NCI-H2227 (cell line): ENCODE measurements at regions not wholly inside any gene's neighbourhood (a gene's known extent, or its start where the extent isn't known, plus 50 kb on each side); places are given as distances from the start of the nearest gene placed in this dataset.

ENCODE experiments used
- DNase-seq: peaks from one replicate; lab custom pipeline; 2025; ENCODE audit not compliant: unreplicated experiment; lab: John Stamatoyannopoulos, UW

- no peak for DNase-seq
These were observed 84.9 kb upstream of the C21orf91 start for GRCh38 chr21:17903929-17904639.

DNA sequence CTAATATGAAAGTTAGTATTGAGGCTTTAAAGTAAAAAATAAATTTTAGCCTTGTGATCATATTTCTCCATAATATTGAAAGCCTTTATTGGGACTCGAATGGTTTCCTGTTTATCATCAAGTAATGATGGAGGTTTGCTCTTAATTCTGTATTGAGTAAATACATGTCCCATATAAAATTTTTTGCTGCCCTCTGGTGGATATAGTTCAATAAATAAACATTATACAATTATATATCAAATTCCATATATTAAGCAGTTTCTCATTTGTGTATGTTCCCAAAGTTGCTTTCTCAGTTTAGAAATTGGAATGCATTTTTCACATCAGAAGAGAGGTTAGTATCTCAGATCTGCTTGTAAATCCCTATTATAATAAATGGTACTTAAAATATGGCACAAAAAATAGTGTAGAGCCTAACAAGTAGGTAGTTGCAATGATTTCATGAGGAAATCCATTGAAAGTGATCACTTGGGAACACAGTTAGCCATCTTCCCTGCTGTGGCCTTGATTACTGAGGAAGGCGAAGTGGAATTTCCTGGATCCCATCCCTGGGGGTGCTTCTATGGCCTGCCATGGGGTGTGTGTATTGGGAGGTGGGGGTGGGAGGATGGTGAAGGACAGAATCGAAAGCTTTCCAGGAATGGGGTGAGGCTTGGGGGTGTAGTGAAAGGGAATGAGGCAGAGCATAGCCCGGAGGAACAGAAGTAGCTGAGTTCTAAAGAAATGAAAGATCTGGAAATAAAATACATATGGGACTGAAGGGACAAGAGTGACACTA is 84.1 kb upstream of the C21orf91 start:
- peak; percentile 53 for DNase-seq

GRCh38 chr21:17901458-17902079 is 82.4 kb upstream of the C21orf91 start:
- DNase-seq, result no peak

- no peak for DNase-seq
These were observed 81.8 kb upstream of the C21orf91 start for GRCh38 chr21:17900990-17901385.

DNA sequence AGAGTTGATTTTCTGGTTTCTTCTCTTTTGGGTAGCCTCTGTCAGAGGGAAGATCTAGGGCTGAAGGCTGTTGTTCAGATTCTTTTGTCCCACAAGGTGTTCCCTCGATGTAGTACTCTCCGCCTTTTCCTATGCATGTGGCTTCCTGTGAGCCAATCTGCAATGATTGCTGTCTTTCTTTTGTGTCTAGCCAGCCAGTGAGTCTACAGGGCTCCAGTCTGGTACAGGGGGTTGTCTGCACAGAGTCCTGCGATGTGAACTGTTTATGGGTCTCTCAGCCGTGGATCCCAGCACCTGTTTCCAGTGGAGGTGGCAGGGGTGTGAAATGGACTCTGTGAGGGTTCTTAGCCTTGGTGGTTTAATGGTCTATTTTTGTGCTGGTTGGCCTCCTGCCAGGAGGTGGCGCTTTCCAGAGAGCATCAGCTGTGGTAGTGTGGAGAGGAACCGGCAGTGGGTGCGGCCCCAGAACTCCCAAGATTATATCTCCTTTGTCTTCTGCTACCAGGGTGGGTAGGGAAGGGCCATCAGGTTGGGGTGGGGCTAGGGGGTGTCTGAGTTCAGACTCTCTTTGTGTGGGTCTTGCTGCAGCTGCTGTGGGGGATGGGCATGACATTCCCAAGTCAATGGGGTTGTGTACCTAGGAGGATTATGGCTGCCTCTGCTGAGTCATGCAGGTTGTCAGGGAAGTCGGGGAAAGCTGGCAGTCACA is 81.3 kb upstream of the C21orf91 start:
- DNase-seq, result no peak

DNA sequence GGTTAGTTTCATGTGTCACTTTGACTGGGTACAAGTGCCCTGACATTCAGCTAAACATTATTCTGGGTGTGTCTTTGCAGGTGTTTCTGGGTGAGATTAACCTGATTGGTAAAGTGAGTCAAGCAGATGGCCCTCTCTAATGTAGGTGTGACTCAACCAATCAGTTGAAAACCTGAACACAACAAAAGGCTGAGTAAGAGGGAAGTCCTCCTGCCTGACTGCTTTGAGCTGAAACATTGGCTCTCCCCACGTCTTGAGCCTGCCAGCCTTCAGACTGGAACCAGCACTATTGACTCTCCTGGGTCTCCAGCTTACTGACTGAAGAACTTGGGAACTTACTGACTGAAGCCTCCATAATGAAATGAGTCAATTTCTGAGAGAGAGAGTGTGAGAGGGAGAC is 70.0 kb upstream of the C21orf91 start:
- no peak for DNase-seq

GRCh38 chr21:17869115-17869514 is 50.0 kb upstream of the C21orf91 start:
- no peak for DNase-seq
